ENCODE measurements at regions not wholly inside any gene's neighbourhood (a gene's known extent, or its start where the extent isn't known, plus 50 kb on each side); places are given as distances from the start of the nearest gene placed in this dataset.

- in situ Hi-C loops (cut with HindIII; ENCODE audit: low sequenced_read_pairs), result no loop called here
Measured at GRCh38 chr7:12882710-12883109, 195.3 kb downstream of the ARL4A start.

- in situ Hi-C loops (cut with HindIII; ENCODE audit: low sequenced_read_pairs), result no loop called here
Measured at GRCh38 chr7:12884033-12884432, 196.6 kb downstream of the ARL4A start.

- in situ Hi-C loops (cut with HindIII; ENCODE audit: low sequenced_read_pairs), result no loop called here
Measured at GRCh38 chr7:12884856-12885440, 197.5 kb downstream of the ARL4A start.

GRCh38 chr7:12888717-12889116, 201.3 kb downstream of the ARL4A start:
- in situ Hi-C loops (cut with HindIII; ENCODE audit: low sequenced_read_pairs), result no loop called here

GRCh38 chr7:12889391-12889790, 202.0 kb downstream of the ARL4A start:
- in situ Hi-C loops (cut with HindIII; ENCODE audit: low sequenced_read_pairs), result no loop called here

- in situ Hi-C loops (cut with HindIII; ENCODE audit: low sequenced_read_pairs), result no loop called here
Measured at GRCh38 chr7:12890586-12890985, 203.2 kb downstream of the ARL4A start.

GRCh38 chr7:12893292-12893691, 205.9 kb downstream of the ARL4A start:
- in situ Hi-C loops (cut with HindIII; ENCODE audit: low sequenced_read_pairs), result no loop called here

GRCh38 chr7:12895296-12895695, 207.9 kb downstream of the ARL4A start:
- in situ Hi-C loops (cut with HindIII; ENCODE audit: low sequenced_read_pairs), result no loop called here

- in situ Hi-C loops (cut with HindIII; ENCODE audit: low sequenced_read_pairs), result no loop called here
Measured at GRCh38 chr7:12896316-12896715, 208.9 kb downstream of the ARL4A start.

GRCh38 chr7:12898004-12898403, 210.6 kb downstream of the ARL4A start:
- in situ Hi-C loops (cut with HindIII; ENCODE audit: low sequenced_read_pairs), result no loop called here

GRCh38 chr7:12898620-12899019, 211.2 kb downstream of the ARL4A start:
- in situ Hi-C loops (cut with HindIII; ENCODE audit: low sequenced_read_pairs), result no loop called here

- in situ Hi-C loops (cut with HindIII; ENCODE audit: low sequenced_read_pairs), result no loop called here
Measured at GRCh38 chr7:12905671-12906070, 218.2 kb downstream of the ARL4A start.

- in situ Hi-C loops (cut with HindIII; ENCODE audit: low sequenced_read_pairs), result no loop called here
Measured at GRCh38 chr7:12907774-12908173, 220.3 kb downstream of the ARL4A start.

GRCh38 chr7:12909483-12909882, 222.1 kb downstream of the ARL4A start:
- in situ Hi-C loops (cut with HindIII; ENCODE audit: low sequenced_read_pairs), result no loop called here

GRCh38 chr7:12911053-12911452, 223.6 kb downstream of the ARL4A start:
- in situ Hi-C loops (cut with HindIII; ENCODE audit: low sequenced_read_pairs), result no loop called here

- in situ Hi-C loops (cut with HindIII; ENCODE audit: low sequenced_read_pairs), result no loop called here
Measured at GRCh38 chr7:12913002-12913401, 225.6 kb downstream of the ARL4A start.

- in situ Hi-C loops (cut with HindIII; ENCODE audit: low sequenced_read_pairs), result no loop called here
Measured at GRCh38 chr7:12917801-12918200, 230.4 kb downstream of the ARL4A start.

- in situ Hi-C loops (cut with HindIII; ENCODE audit: low sequenced_read_pairs), result no loop called here
Measured at GRCh38 chr7:12921751-12922345, 234.4 kb downstream of the ARL4A start.

- in situ Hi-C loops (cut with HindIII; ENCODE audit: low sequenced_read_pairs), result no loop called here
Measured at GRCh38 chr7:12923971-12924370, 236.5 kb downstream of the ARL4A start.

- in situ Hi-C loops (cut with HindIII; ENCODE audit: low sequenced_read_pairs), result no loop called here
Measured at GRCh38 chr7:12926206-12926605, 238.8 kb downstream of the ARL4A start.

- in situ Hi-C loops (cut with HindIII; ENCODE audit: low sequenced_read_pairs), result no loop called here
Measured at GRCh38 chr7:12927635-12928434, 240.4 kb downstream of the ARL4A start.

- in situ Hi-C loops (cut with HindIII; ENCODE audit: low sequenced_read_pairs), result no loop called here
Measured at GRCh38 chr7:12929476-12930140, 242.2 kb downstream of the ARL4A start.
